ENCODE measurements at regions not wholly inside any gene's neighbourhood (a gene's known extent, or its start where the extent isn't known, plus 50 kb on each side); places are given as distances from the start of the nearest gene placed in this dataset.
A peak's percentile ranks its signal among the peaks of the same experiment; 100 is the strongest.

- peak overlapping the region; percentile 95 to 98 (median 97) for H3K4me3 ChIP-seq (replicated peaks in 1 of 3; ENCODE audit: insufficient read depth in 1 of 3, low read depth in 1 of 3, low read length in 3 of 3)
- TSS peak; percentile 24 for BruUV-seq (replicated peaks)
- H3K27ac ChIP-seq (ENCODE audit: insufficient read depth, low read depth, low read length) = no peak overlapping the region
- DNase-seq (ENCODE audit: low read depth, low spot score) (peak; percentile 44), FAIRE-seq (no peak)
- peaks cover 14% of the 10 kb centered on the region for H4K20me1 ChIP-seq (replicated peaks; ENCODE audit: control insufficient read depth, extremely low read depth, insufficient read depth, low read length)
- peak overlapping the region; percentile 99 for H3K4me2 ChIP-seq (ENCODE audit: insufficient read depth, low read length)
- peak overlapping the region; percentile 26 for H3K9ac ChIP-seq (replicated peaks; ENCODE audit: extremely low read depth, insufficient read depth, low read length)
- intact Hi-C loops (cut with micrococcal nuclease) = loop anchor here (1.0 to 10.0 kb wide), 7 partner anchors 97 to 721 kb away; partner anchors contain the start of gene EIF4E3
- TF ChIP-seq MYC (IDR thresholded peaks at IDR 0.05; ENCODE audit: low read depth, low read length) = no peak
- no peak for TF ChIP-seq POLR2AphosphoS5 (IDR thresholded peaks at IDR 0.05; ENCODE audit: insufficient read depth, low read depth, low read length)
- no peak for TF ChIP-seq JUN (IDR thresholded peaks at IDR 0.05; ENCODE audit: borderline replicate concordance, insufficient read depth, insufficient read length, low read depth)
- no peak for TF ChIP-seq EZH2 (IDR thresholded peaks at IDR 0.05; ENCODE audit: borderline replicate concordance, low read depth, low read length, severe bottlenecking)
- TF ChIP-seq GATA2 (IDR thresholded peaks at IDR 0.05; ENCODE audit: insufficient read depth, insufficient read length, low read depth, low read length) = no peak
- TF ChIP-seq, protein P1, sequence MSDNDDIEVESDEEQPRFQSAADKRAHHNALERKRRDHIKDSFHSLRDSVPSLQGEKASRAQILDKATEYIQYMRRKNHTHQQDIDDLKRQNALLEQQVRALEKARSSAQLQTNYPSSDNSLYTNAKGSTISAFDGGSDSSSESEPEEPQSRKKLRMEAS (IDR thresholded peaks at IDR 0.05; ENCODE audit: insufficient read depth, insufficient read length) = no peak
- TF ChIP-seq POLR2A (IDR thresholded peaks at IDR 0.05; ENCODE audit: low read depth, low read length) = no peak
- no peak for TF ChIP-seq CTCF (IDR thresholded peaks at IDR 0.05; ENCODE audit: extremely low read depth in 1 of 2, insufficient read depth in 1 of 2, low read depth in 1 of 2, low read length in 2 of 2)
- H3K4me1 ChIP-seq (ENCODE audit: control insufficient read depth, extremely low read depth, insufficient read depth, low read length) = peaks cover 20% of the 10 kb centered on the region
- POLR2A ChIA-PET = no interaction called here
- H2AFZ ChIP-seq (ENCODE audit: low read depth, low read length) = no peak overlapping the region
- dilution Hi-C loops (cut with MboI; ENCODE audit: extremely low pct_ligation_motif_present, low sequenced_read_pairs) = no loop called here
- H3K36me3 ChIP-seq (ENCODE audit: control insufficient read depth in 2 of 2, extremely low read depth in 1 of 2, insufficient read depth in 2 of 2, low read length in 2 of 2) = no peaks in the 10 kb centered on the region
- H3K9me1 ChIP-seq (replicated peaks; ENCODE audit: control insufficient read depth, extremely low read depth, insufficient read depth, low read length) = no peaks in the 10 kb centered on the region
- no peaks in the 10 kb centered on the region for H3K9me3 ChIP-seq (replicated peaks; ENCODE audit: control insufficient read depth, insufficient read depth, low read length)
- peaks cover 46% of the 10 kb centered on the region for H3K79me2 ChIP-seq (ENCODE audit: control insufficient read depth, insufficient read depth, low read length)
- H3K27me3 ChIP-seq (ENCODE audit: control insufficient read depth in 2 of 2, insufficient read depth in 2 of 2, low read length in 2 of 2) = peaks cover under 1 to 5% of the 10 kb centered on the region in 2 experiments
- CTCF ChIA-PET = interaction anchor here (0.7 to 1.0 kb wide), 2 partner anchors 110 to 143 kb away, joined by 3 read pairs; no protein-coding TSS in a partner anchor
Observed at GRCh38 chr3:72445827-72446217, 402.4 kb downstream of the SHQ1 start.

Data from endothelial cell of umbilical vein (primary cell).